Stimulated activated CD4-positive, alpha-beta T cell treated with anti-CD3 and anti-CD28 coated beads, Interleukin-1b, Interleukin-23, amount 100 ng/mL, for 1 hour (primary cell): ENCODE measurements at regions not wholly inside any gene's neighbourhood (a gene's known extent, or its start where the extent isn't known, plus 50 kb on each side); places are given as distances from the start of the nearest gene placed in this dataset.
"Not testable (repeated sequence)": the region's sequence is repeated elsewhere in the genome, so short reads cannot be mapped to it uniquely, and the experiment has no call there.

Source experiments
- DNase-seq, 2 donors: peaks; one replicate each; pipeline ENCODE4 v3.0.0-alpha.2; 2020; ENCODE audit warnings: low read depth in 2 of 2

DNA sequence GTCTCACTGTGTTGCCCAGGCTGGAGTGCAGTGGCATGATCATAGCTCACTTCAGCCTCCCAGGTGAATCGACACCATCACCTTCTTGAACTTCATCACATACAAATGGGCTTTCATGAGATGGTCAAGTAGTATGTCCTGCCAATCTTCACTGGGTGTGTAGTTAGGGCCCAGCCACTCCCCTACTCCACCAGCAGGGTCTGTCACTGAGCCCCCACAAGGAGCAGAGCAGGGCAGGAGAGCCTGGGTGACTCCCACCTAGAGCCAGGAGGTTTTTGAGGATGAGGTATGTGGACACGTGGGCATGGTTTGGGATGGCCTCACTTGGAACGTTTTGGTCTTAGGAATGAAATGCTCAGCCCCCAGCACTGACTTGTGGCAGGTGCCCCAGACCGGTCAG, 4037.7 kb upstream of the TPTE start:
- not testable (repeated sequence) for DNase-seq

DNA sequence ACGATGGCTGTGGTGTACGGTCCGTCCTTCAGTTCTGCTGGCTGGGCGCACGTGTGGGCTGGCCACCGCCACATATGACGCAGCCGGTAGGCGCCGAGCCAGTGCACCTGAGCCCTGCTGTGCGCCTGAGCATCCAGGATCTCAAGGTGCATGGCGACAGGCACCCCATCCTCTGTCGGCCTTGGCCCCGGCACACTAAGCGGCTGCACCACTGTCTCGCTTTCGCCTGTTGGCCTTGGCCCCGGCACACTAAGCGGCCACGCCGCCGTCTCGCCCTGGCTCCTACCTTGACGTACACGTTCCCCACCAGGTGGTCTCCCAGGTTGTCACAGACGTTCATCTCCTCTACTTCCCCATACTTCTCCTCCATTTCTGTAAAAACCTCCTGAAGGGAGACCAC, 4034.6 kb upstream of the TPTE start:
- not testable (repeated sequence) for DNase-seq

DNA sequence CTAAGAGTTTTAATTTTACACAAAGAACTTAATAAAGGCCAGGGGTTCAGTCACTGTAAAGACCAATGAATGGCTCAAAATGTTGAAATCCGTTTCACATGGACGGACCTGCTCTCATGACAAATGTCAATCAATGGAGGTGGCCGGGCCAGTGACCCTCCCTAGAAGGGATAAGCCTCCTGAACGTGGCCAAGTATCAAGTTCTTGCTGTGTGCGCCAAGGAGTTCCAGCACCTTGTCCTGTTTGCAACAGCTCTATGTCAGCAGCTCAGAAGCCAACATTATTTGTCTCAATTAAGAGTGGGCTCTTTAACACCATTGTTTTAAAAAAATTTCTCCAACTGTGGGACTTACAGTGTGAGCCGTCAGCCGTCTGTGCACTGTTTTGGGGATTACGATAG, 4028.7 kb upstream of the TPTE start:
- DNase-seq = not testable (repeated sequence)

DNA sequence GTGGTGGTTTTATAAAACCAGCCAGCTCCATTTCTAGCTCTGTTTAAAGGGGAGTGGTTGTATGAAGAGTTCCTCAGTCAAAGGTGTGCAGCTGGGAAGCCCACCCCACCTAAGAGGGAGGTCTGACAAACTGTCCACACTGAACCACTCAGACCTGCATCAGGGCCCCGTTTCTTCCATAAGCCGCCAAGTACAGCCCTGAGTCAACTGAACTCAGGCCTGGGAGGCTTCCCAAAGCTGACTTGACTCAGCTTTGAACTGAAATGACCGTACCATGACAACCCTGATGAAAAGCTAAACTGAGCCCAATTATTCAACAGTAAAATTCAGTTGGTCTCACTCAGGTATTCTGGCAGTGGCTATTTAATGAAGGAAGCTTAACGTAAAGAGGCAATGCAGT, 4027.4 kb upstream of the TPTE start:
- not testable (repeated sequence) for DNase-seq

DNA sequence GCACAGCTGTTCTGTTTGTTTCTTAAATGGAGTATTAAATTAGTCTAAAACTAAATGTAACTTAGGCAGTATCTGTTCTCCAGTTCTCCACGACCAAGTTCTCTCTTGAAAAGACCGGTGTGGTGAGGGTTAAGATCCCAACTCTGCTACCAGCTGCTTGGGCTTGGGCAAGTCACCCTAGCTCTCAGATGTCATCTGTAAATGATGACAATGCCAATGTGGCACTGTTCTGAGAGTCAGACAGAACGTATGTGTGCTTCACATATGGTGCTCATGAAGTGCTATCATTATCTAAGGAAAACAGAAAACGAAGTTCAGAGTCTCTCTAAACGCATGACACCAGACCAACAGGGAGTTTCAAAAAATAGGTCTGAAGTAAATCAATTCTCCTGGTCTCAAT, 4025.0 kb upstream of the TPTE start:
- DNase-seq = not testable (repeated sequence)

DNA sequence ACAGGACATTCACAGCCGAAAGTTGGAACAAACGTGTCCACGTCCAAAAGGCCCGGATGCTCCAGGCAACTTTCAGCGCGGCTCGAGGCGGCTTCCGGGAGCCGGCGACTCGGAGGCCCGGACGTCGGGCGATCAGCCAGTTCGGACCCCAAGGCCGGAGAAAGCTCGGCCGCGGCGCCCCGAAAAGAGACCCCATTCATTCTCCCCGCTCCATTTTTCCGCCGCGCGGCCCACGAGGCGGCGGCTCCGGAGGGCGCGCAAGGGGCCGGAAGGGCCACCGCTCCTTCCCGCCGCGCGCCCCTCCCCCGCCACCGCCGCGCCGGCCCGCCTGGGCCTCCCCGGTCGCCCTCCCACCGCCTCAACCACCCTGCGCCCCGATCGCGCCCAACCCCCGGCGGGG, 4022.7 kb upstream of the TPTE start:
- not testable (repeated sequence) for DNase-seq

DNA sequence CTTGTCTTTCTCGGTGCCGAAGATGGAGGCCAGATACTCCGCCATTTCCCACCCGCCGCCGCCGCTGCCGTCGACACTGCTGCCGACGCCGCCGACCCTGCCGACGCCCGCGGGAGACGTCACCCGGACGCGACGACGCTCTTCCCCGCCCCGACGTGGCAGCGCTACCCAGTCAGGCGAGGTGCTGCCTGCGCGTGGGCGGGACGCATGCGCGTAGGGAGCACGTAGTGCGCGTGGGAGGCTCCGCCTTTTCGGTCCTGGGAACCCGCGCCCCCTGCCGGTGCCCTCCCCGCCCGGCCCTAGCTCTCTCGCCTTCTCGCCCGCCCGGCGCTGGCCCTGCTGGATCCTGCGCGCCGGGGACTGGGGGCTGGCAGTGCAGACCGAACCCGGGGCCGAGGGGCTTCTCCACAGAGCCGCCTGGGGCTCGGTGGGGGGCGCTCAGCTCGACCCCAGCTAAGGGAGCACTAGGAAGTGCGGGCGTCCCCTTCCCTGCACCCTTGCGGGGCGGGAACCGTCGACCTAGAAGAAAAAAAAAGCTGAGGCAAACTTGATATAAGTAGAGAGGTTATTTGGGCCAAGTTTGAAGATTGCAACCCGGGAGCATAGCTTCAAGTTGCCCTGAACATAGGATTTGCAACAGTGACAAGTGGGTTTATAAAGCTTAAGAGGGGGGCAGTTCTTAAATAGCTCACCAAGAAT, 4022.1 kb upstream of the TPTE start:
- DNase-seq = peak in 1 of 2 donors; percentile 30

DNA sequence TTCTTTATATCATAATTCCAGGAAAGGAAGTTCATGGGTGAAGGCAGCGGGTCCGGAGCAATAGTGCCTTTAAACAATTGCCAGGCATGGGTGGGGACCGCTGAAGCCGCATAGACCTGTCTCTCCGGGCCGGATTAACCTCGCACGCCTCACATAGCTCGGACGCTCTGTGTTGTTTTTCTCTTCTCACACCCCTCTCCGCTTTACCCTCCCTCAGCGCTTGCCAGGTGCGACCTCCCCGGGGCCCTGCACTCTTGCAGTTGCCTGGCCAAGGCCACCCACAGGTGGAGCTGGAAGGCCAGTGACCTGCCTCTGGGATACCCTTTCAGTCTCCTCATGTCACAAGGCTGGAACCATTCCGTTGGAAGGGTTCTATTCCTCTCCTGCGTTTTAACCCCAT, 4021.5 kb upstream of the TPTE start:
- not testable (repeated sequence) for DNase-seq

DNA sequence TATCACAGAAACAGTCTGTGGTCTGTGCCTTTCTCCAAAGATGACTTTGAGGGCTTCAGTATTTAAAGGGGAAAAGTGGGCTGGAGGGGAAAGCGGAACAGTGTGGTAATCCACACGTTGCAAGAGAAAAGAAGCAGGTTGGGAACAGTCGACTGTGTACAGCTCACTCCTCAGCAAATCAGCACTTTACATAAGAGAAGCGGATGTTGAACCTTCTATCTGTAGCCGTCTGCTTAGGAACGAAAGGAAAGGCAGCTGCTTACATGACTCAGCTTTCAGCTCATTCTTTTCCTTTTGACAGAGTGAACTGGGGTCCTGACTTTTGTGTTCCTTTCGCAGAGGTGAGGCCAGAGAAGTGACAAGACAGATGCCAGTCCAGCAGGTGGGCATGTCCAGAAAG, 4020.7 kb upstream of the TPTE start:
- DNase-seq = not testable (repeated sequence)

DNA sequence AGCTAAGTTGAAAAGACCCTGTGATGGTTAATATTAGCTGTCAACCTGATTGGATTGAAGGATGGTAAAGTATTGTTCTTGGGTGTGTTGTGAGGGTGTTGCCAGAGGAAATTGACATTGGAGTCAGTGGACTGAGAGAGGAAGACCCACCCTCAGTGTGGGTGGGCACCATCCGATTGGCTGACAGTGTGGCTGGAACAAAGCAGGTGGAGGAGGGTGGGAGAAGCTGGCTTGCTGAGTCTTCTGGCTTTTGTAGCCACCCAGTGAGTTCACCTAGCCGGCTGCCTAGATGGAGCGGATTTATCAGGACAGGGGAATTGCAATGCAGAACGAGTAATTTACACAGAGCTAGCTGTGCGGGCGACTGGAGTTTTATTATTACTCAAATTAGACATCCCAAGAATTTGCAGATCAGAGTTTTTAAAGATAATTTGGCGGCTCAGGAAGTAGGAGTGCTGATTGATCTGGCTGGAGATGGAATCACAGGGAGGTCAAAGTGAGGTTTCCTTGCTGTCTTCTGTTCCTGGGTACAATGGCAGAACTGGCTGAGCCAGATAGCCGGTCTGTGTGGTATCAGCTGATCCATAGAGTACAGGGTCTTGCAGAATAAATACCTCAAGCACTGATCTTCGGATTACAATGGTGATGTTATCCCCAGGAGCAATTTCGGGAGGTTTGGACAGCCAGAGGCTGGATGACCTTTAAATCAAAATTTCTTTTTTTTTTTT, 4015.1 kb upstream of the TPTE start:
- not testable (repeated sequence) for DNase-seq

DNA sequence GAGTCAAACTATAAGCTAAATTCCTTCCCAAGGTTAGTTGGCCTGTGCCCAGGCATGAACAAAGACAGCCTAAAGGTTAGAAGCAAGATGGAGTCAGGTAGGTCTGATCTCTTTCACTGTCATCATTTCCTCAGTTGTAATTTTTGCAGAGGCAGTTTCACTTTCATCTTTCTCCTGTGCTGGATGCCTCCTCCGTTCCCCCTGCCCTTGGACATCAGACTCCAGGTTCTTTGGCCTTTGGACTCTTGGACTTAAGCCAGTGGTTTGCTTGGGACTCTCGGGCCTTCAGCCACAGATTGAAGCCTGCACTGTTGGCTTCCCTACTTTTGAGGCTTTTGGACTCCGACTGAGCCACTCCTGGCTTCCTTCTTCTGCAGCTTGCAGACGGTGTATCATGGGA, 4013.8 kb upstream of the TPTE start:
- DNase-seq = not testable (repeated sequence)

DNA sequence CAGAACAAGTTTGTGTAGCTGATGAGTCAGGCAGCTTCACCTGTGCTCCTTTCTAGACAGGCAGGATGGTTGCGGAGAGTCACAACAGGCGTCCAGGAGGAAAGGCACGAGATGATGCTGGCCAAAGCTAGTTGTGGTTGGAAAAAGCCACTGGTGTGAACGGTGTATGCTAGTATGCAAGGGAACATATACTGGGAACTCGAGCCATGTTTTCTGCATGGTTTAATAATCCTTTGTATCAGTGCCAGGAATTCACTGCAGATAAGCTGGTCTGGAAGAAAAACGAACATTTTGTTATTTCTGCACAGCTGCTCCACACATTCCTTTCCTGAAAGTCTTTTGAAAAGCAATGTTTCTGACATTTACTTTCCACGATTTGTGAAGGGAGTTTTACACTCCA, 3999.6 kb upstream of the TPTE start:
- not testable (repeated sequence) for DNase-seq

DNA sequence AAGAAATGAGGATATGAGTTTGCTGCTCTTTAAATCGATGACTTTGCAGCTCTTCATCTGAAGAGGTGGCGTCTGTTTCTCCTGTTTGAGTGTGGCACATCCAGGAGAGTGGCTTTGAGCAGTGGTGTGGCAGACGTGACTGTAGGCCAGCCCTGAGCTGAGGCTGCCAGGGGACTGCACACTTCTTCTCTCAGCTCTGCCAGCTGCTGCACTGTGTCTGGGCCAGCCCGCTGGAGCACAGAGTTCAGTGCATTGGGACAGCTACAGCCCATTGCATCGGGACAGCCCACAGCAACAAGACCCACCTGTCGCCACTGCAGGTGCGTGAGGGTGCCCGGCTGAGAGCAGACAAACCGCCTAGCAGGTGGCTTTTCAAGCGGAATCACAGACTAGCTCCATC, 3995.2 kb upstream of the TPTE start:
- not testable (repeated sequence) for DNase-seq

DNA sequence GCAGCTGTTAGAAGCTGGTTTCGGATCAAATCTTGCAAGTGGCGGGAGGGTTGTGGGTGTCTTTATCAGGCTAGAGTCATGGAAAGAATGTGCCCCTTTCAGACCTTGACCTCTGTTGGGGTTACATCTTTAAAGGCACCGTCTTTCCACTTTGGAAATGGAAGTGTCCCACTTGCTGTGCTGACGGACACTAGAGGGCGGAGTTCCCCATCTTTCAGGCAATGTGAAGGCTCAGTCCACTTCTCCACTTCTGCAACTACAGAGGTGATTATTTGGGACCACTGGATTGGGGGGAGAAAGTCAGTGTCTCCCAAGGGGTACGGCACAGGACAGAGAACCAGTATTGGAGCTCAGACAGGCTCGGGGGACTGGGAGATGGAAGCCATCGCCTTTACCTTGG, 3990.7 kb upstream of the TPTE start:
- not testable (repeated sequence) for DNase-seq

DNA sequence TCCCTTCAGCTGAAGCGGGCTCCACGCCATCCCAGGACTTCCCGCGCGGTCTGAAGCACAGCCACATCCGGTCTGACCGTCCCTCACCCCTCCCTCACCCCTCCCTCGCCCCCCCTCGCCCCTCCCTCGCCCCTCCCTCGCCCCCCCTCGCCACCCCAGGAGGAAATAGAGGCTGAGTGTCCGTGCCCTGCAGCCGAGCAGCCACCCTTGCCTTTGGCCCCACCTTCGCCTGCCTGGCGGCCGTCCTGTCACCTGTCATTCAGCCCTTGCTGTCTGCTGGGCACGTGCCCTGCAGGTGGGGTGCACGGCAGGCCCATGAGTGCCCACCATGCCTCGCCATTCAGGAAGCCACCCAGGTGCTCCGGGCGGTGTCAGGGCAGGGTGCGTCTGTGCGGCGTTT, 3988.1 kb upstream of the TPTE start:
- DNase-seq = not testable (repeated sequence)

DNA sequence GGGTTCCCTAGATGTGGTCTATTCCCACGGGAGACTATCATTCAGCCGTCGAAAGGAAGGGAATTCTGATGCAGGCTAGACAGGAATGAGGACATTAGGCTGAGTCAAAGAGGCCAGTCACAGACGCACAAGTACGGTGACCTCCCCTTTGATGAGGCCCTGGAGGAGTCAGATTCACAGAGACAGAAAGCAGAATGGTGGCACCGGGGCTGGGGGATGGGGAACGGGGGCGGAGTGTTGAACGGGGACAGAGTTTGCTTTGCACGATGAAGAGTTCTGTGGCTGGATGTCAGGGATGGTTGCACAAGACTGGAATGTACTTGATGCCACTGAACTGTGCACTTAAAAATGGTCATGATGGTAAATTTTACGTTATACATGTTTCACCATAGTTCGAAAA, 3983.1 kb upstream of the TPTE start:
- DNase-seq = not testable (repeated sequence)

DNA sequence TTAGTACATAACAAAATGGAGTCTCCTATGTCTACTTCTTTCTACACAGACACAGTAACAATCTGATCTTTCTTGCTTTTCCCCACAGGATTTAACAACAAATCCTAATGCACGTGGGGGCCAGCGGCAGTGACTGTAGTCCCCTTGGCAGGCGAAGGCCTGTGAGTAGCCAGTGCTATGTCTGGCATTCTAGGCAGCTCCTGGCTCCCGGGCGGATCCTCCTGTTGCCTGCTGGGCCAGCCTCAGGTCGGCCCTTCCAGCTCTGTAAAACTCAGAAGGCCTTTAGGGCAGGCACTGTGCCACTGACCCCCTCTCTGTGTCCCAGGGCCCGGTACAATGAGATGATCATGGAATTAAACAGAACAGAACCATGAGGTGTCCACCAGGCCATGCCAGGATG, 3981.7 kb upstream of the TPTE start:
- DNase-seq = not testable (repeated sequence)

DNA sequence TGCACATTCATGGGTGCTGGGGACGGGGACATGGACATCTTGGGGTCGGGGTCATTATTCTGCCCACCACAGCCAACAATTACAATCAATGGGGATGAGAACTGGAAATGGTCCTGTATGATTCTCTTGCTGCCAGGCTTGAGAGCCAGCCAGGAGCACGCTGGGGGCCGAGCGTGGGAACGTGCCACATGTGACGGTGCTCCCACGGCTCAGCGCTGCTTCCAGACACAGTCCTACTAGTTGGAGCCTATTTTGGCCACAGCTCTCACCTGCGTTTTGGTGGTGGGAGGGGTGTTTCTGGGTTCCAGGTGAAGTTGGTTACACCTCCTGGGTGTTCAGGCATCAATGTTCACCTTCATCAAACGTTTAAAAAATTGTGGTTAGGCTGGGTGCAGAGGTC, 3980.3 kb upstream of the TPTE start:
- DNase-seq = not testable (repeated sequence)

DNA sequence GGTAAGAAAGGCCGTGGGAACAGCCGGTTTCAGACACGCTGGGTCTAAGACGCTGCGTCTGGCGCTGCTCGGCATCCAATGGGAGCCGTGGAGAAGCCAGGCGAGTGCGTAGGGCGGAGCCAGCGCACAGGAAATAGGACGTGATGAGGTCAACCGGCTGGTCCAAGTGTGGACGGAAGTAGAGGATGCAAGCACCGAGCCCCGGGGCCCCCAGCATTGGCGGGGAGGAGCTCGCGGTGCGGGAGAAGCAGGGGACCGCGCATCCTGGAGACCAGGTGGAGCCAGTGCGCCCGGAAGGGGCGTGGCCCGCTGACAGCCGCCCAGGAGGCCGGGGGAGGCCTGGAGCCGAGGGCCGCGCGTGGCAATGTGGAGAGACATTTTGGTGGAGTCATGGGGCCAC, 3976.1 kb upstream of the TPTE start:
- not testable (repeated sequence) for DNase-seq

DNA sequence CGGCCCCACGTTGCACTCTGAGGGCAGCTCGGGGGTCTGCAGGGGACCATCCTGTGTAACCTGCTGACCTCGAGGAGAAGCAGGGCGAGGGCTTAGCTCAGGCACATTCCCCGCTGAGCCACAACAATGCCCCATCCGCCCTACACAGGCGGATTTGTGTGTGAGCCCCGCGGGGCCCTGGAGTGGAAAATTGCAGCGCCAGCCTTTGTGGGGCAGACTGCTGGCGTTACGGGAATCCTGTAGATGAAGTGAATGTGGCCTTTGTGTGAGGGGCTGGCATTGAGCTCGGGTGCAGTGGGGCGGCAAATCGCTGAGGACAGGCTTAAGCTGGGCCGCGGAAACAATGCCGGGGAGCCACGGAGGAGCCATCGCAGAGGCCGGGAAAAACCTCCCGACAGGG, 3970.3 kb upstream of the TPTE start:
- not testable (repeated sequence) for DNase-seq

DNA sequence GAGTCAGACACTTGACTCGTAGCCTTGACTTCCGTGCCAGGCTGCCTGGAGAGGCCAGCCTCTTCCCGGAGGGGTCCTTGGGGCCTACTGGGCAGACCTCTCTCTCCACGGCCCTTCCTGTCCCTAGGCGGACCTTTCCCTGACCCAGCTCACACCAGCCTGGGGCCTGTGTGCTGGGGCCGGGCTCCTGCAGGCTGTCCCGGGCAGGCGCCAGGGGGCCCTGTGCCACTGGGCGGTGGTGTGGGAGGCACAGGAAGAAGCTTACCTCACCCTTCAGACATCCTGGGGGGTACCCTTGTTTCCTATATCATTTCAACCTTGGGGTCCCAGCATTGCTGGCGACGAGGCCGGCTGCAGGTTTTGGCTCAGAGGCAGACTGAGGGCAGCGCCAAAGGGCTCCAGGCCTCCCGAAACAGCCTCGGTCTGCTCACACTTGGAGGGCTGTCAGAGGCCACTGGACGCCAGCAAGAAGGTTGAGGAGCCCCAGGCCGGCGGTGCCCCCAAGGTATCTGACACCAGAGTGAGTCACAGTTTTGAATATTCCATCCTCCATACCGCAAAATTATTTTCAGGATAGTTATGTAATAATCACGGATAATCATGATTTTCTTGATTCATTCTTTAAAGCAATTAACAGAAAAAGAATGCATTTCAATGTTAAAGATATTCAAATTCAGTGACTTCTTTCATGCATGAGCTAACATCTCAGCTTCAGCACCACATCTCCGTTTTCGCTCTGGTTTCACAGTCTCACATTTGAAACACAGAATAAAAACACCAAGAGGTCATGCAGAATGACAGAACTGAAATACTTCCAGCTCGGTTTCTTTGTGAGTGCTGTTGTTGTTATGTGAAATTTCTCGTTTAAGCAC, 3967.6 kb upstream of the TPTE start:
- not testable (repeated sequence) for DNase-seq

DNA sequence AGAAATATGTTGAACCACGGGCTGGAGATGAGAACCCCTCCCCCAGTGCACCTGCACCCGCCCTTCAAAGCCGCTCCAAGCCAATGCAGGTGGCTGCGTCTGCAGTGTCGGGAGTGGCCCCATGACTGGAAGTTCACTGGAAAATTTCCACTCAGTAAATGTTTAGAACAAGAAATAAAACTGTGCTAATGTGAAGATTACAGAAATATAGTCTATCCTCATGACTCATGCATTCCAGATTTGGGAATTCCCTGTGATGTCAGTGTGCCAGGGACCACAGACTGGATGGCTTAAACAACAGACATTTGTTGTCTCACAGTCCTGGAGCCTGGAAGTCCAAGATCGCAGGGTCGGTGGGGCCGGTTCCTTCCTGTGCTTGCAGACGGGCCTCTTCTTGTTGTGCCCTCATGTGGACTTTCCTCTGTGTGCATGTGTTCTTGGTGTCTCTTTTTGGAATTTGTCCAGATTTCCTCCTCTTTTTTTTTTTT, 3967.0 kb upstream of the TPTE start:
- DNase-seq = not testable (repeated sequence)
